Keratinocyte (primary cell): ENCODE measurements at regions not wholly inside any gene's neighbourhood (a gene's known extent, or its start where the extent isn't known, plus 50 kb on each side); places are given as distances from the start of the nearest gene placed in this dataset.
"Not testable (repeated sequence)": the region's sequence is repeated elsewhere in the genome, so short reads cannot be mapped to it uniquely, and the experiment has no call there.

Experiments used
- DNase-seq: peaks from one replicate; pipeline ENCODE4 v3.0.0-alpha.2; 2011; ENCODE audit warnings: low read depth, missing footprints, low spot score
- FAIRE-seq: peaks from 2 replicates; lab custom pipeline; 2011; peaks lifted over from hg19 to GRCh38; lab: Jason Lieb, UNC
- H2AFZ ChIP-seq: 2 replicates; pipeline ENCODE4 v1.6.0; 2012; ENCODE audit warnings: low read length, control low read depth, inconsistent platforms; ENCODE audit not compliant: control insufficient read depth
- H3K27ac ChIP-seq: 2 replicates; pipeline ENCODE4 v1.5.1; 2011; ENCODE audit warnings: low read length; ENCODE audit not compliant: control insufficient read depth, insufficient read depth
- H3K27me3 ChIP-seq: 3 replicates; pipeline ENCODE4 v1.6.0; 2011; ENCODE audit warnings: low read length; ENCODE audit not compliant: control insufficient read depth, insufficient read depth; ENCODE audit errors: extremely low read depth
- H3K36me3 ChIP-seq, 2 experiments: 2 replicates in 1 of 2; 3 replicates in 1 of 2; pipeline ENCODE4 v1.5.1; 2011; ENCODE audit warnings: low read length in 2 of 2, mild to moderate bottlenecking in 1 of 2; ENCODE audit not compliant: control insufficient read depth in 2 of 2, insufficient read depth in 2 of 2; ENCODE audit errors: extremely low read depth in 1 of 2
- H3K4me1 ChIP-seq: 3 replicates; pipeline ENCODE4 v1.5.1; 2011; ENCODE audit warnings: low read length; ENCODE audit not compliant: control insufficient read depth, insufficient read depth; ENCODE audit errors: extremely low read depth
- H3K4me2 ChIP-seq: 3 replicates; pipeline ENCODE4 v1.6.0; 2011; ENCODE audit warnings: low read depth, low read length; ENCODE audit not compliant: control insufficient read depth, insufficient read depth; ENCODE audit errors: extremely low read depth
- H3K4me3 ChIP-seq, 3 experiments: fragments of 200-600 bp in 1 of 3; sonication (generic) in 1 of 3; 2 replicates in 2 of 3; 3 replicates in 1 of 3; pipeline ENCODE4 v1.5.1; 2011 to 2016; ENCODE audit warnings: low read length in 3 of 3, mild to moderate bottlenecking in 3 of 3, control low read depth in 2 of 3, inconsistent platforms in 1 of 3, low read depth in 1 of 3, mixed read lengths in 1 of 3, mixed run types in 1 of 3, moderate library complexity in 1 of 3; ENCODE audit not compliant: control insufficient read depth in 2 of 3, insufficient read depth in 2 of 3; ENCODE audit errors: extremely low read depth in 1 of 3
- H3K79me2 ChIP-seq: 2 replicates; pipeline ENCODE4 v1.6.0; 2012; ENCODE audit warnings: low read length; ENCODE audit not compliant: control insufficient read depth, insufficient read depth
- H3K9ac ChIP-seq: 3 replicates; pipeline ENCODE4 v1.6.0; 2011; ENCODE audit warnings: low read length; ENCODE audit not compliant: control insufficient read depth, insufficient read depth; ENCODE audit errors: extremely low read depth
- H3K9me1 ChIP-seq: 3 replicates; pipeline ENCODE4 v1.6.0; 2011; ENCODE audit warnings: low read length; ENCODE audit not compliant: control insufficient read depth, insufficient read depth; ENCODE audit errors: extremely low read depth
- H3K9me3 ChIP-seq: 2 replicates; pipeline ENCODE4 v1.5.1; 2012; ENCODE audit warnings: low read depth, low read length; ENCODE audit not compliant: control insufficient read depth
- H4K20me1 ChIP-seq: 3 replicates; pipeline ENCODE4 v1.6.0; 2011; ENCODE audit warnings: low read length; ENCODE audit not compliant: control insufficient read depth, insufficient read depth; ENCODE audit errors: extremely low read depth
- EZH2 ChIP-seq: IDR thresholded peaks from one replicate; pipeline ENCODE4 v1.6.1; 2012; ENCODE audit warnings: inconsistent platforms, mild to moderate bottlenecking, low read length, moderate library complexity
- dilution Hi-C: fragments of 300-500 bp; cut with MboI; formaldehyde crosslinking; loops from one replicate; pipeline ENCODE4 v1.7.0; 2020; ENCODE audit warnings: low sequenced_read_pairs; ENCODE audit not compliant: extremely low pct_ligation_motif_present
- TF ChIP-seq, protein P1 (sequence below), 3 experiments: IDR thresholded peaks in 1 of 3; conservative IDR thresholded peaks in 1 of 3; optimal IDR thresholded peaks in 1 of 3; 2 replicates in 2 of 3; 3 replicates in 1 of 3; pipeline versions ENCODE3 to v1.5.1; 2011; ENCODE audit warnings: low read length in 3 of 3, mild to moderate bottlenecking in 3 of 3, moderate library complexity in 2 of 3, control low read depth in 1 of 3, inconsistent platforms in 1 of 3; ENCODE audit not compliant: insufficient read depth in 2 of 3; ENCODE audit errors: extremely low read depth in 1 of 3

DNA sequence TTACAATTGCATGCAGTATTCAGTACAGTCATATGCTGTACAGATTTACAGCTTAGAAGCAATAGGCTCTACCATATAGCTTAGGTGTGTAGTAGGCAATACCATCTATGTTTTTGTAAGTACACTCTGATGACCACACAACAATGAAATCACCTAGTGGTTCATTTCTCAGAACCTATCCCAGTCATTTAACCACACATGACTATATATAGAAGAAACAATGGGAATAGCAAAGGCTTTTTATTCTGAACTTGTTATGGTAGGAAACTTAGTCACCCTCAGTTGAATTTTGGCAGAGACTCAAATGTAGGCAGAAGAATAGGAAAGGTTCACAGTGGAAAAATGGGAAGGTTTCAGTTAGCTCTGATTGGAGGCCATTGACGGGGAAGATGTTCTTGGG lies 1075.1 kb upstream of the MIR17HG start:
- no peak for TF ChIP-seq EZH2
- TF ChIP-seq, protein P1, sequence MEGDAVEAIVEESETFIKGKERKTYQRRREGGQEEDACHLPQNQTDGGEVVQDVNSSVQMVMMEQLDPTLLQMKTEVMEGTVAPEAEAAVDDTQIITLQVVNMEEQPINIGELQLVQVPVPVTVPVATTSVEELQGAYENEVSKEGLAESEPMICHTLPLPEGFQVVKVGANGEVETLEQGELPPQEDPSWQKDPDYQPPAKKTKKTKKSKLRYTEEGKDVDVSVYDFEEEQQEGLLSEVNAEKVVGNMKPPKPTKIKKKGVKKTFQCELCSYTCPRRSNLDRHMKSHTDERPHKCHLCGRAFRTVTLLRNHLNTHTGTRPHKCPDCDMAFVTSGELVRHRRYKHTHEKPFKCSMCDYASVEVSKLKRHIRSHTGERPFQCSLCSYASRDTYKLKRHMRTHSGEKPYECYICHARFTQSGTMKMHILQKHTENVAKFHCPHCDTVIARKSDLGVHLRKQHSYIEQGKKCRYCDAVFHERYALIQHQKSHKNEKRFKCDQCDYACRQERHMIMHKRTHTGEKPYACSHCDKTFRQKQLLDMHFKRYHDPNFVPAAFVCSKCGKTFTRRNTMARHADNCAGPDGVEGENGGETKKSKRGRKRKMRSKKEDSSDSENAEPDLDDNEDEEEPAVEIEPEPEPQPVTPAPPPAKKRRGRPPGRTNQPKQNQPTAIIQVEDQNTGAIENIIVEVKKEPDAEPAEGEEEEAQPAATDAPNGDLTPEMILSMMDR (optimal IDR thresholded peaks at IDR 0.05 in 1 of 3, IDR thresholded peaks at IDR 0.05 in 1 of 3, conservative IDR thresholded peaks at IDR 0.05 in 1 of 3; ENCODE audit: extremely low read depth in 1 of 3, insufficient read depth in 2 of 3, low read length in 3 of 3), result no peak
- dilution Hi-C loops, result no loop called here
- no peak for DNase-seq

DNA sequence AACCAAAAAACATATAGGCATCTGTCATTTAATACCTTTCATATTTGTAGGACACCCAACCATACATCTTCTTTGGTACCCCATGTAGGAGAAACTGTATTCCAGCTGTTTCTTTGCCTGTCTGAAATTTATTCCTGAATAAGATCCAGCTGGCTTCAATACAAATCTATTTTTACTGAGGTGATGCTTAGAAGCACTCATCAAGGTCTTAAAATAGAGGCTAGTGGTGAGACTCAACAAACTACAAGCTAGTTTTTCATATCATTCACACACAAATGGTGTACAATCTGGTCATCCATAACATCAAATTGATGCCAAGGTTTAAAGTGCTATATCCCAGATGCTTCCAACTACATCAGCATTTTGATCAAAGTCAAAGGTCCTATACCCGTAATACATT lies 1071.3 kb upstream of the MIR17HG start:
- H3K27me3 ChIP-seq, result no peaks in the 10 kb centered on the region
- no peaks in the 10 kb centered on the region for H3K36me3 ChIP-seq
- H3K9me1 ChIP-seq, result no peaks in the 10 kb centered on the region
- H3K79me2 ChIP-seq, result no peaks in the 10 kb centered on the region
- no peak overlapping the region for H2AFZ ChIP-seq
- H4K20me1 ChIP-seq, result no peaks in the 10 kb centered on the region
- FAIRE-seq (no peak), DNase-seq (no peak)
- H3K4me3 ChIP-seq, result no peak overlapping the region
- dilution Hi-C loops, result no loop called here
- TF ChIP-seq, protein P1 (optimal IDR thresholded peaks at IDR 0.05 in 1 of 3, IDR thresholded peaks at IDR 0.05 in 1 of 3, conservative IDR thresholded peaks at IDR 0.05 in 1 of 3; ENCODE audit: extremely low read depth in 1 of 3, insufficient read depth in 2 of 3, low read length in 3 of 3), result no peak
- no peak for TF ChIP-seq EZH2
- no peak overlapping the region for H3K27ac ChIP-seq
- H3K4me1 ChIP-seq, result no peaks in the 10 kb centered on the region
- no peak overlapping the region for H3K9ac ChIP-seq
- H3K4me2 ChIP-seq, result no peak overlapping the region
- no peaks in the 10 kb centered on the region for H3K9me3 ChIP-seq

More for the DNA sequence above, 1075.1 kb upstream of the MIR17HG start:
- Histone ChIP-seq H3K9ac (no peak overlapping the region), H3K9me1 (no peaks in the 10 kb centered on the region), H3K27ac (no peak overlapping the region), H3K36me3 (no peaks in the 10 kb centered on the region), H3K27me3 (no peaks in the 10 kb centered on the region), H3K4me1 (no peaks in the 10 kb centered on the region), H4K20me1 (no peaks in the 10 kb centered on the region), H3K79me2 (no peaks in the 10 kb centered on the region), H3K4me3 (no peak overlapping the region), H3K4me2 (no peak overlapping the region), H3K9me3 (no peaks in the 10 kb centered on the region), H2AFZ (no peak overlapping the region)
- FAIRE-seq, result no peak

DNA sequence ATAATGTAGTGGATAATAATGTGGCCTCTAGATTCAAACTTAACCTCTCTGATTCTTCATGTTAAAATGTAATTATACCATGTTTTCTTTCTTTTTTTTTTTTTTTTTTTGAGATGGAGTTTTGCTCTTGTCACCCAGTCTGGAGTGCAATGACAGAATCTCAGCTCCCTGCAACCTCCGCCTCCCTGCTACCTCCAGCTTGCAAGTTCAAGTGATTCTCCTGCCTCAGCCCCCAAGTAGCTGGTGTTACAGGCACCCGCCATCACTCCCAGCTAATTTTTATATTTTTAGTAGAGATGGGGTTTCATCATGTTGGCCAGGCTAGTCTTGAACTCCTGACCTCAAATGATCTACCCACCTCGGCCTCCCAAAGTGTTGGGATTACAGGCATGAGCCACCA lies 1069.3 kb upstream of the MIR17HG start:
- H3K4me3 ChIP-seq, H2AFZ ChIP-seq, H3K27me3 ChIP-seq, dilution Hi-C loops, H3K9me1 ChIP-seq, H3K4me2 ChIP-seq, FAIRE-seq, H3K27ac ChIP-seq, H3K4me1 ChIP-seq, H3K9me3 ChIP-seq, H4K20me1 ChIP-seq, H3K79me2 ChIP-seq, DNase-seq, H3K9ac ChIP-seq, H3K36me3 ChIP-seq: not testable (repeated sequence)
